Endothelial cell (in vitro differentiated cells): ENCODE measurements at regions not wholly inside any gene's neighbourhood (a gene's known extent, or its start where the extent isn't known, plus 50 kb on each side); places are given as distances from the start of the nearest gene placed in this dataset.

ENCODE experiments used
- DNase-seq: peaks from one replicate; pipeline ENCODE4 v3.0.0; 2021; ENCODE audit warnings: low spot score
- H3K27ac Mint-ChIP-seq: one replicate; pipeline ENCODE4 v1.8.0; 2021; ENCODE audit warnings: mixed read lengths, inconsistent platforms; ENCODE audit not compliant: unreplicated experiment
- H3K27me3 Mint-ChIP-seq: one replicate; pipeline ENCODE4 v1.8.0; 2021; ENCODE audit warnings: mild to moderate bottlenecking, moderate library complexity, mixed read lengths, inconsistent platforms; ENCODE audit not compliant: unreplicated experiment
- H3K36me3 Mint-ChIP-seq: one replicate; pipeline ENCODE4 v1.8.0; 2021; ENCODE audit warnings: mild to moderate bottlenecking, low read depth, mixed read lengths, inconsistent platforms; ENCODE audit not compliant: unreplicated experiment
- H3K4me1 Mint-ChIP-seq: one replicate; pipeline ENCODE4 v1.8.0; 2021; ENCODE audit warnings: mild to moderate bottlenecking, mixed read lengths, inconsistent platforms; ENCODE audit not compliant: unreplicated experiment
- H3K4me3 Mint-ChIP-seq: one replicate; pipeline ENCODE4 v1.8.0; 2021; ENCODE audit warnings: mild to moderate bottlenecking, mixed read lengths, inconsistent platforms; ENCODE audit not compliant: unreplicated experiment
- H3K9me3 Mint-ChIP-seq: one replicate; pipeline ENCODE4 v1.8.0; 2021; ENCODE audit warnings: mixed read lengths, inconsistent platforms; ENCODE audit not compliant: unreplicated experiment
- CTCF ChIP-seq: fragments of 200-600 bp; sonication (generic); IDR thresholded peaks from one replicate; pipeline ENCODE4 v1.5.0; 2021; ENCODE audit warnings: antibody characterized with exemption; ENCODE audit not compliant: unreplicated experiment

- Mint-ChIP-seq H3K4me1 (no peaks in the 10 kb centered on the region), H3K27me3 (peaks cover 2% of the 10 kb centered on the region), H3K36me3 (no peaks in the 10 kb centered on the region), H3K27ac (no peak overlapping the region), H3K4me3 (no peak overlapping the region), H3K9me3 (no peaks in the 10 kb centered on the region)
- no peak for DNase-seq
- no peak for TF ChIP-seq CTCF
These were observed 195.7 kb upstream of the ATP11B start for GRCh38 chr3:182597621-182598041.

GRCh38 chr3:182601597-182601996 is 191.7 kb upstream of the ATP11B start:
- Mint-ChIP-seq H3K27me3 (peaks cover 2% of the 10 kb centered on the region), H3K36me3 (no peaks in the 10 kb centered on the region), H3K27ac (no peak overlapping the region), H3K4me1 (no peaks in the 10 kb centered on the region), H3K9me3 (no peaks in the 10 kb centered on the region), H3K4me3 (no peak overlapping the region)
- DNase-seq = no peak
- no peak for TF ChIP-seq CTCF

GRCh38 chr3:182603501-182603900 is 189.8 kb upstream of the ATP11B start:
- no peak for TF ChIP-seq CTCF
- Mint-ChIP-seq H3K27me3 (peaks cover 2% of the 10 kb centered on the region), H3K27ac (no peak overlapping the region), H3K4me3 (no peak overlapping the region), H3K9me3 (no peaks in the 10 kb centered on the region), H3K4me1 (no peaks in the 10 kb centered on the region), H3K36me3 (no peaks in the 10 kb centered on the region)
- DNase-seq = no peak

GRCh38 chr3:182605882-182606611 is 187.3 kb upstream of the ATP11B start:
- TF ChIP-seq CTCF = no peak
- Mint-ChIP-seq H3K4me1 (no peaks in the 10 kb centered on the region), H3K27ac (no peak overlapping the region), H3K27me3 (peaks cover 2% of the 10 kb centered on the region), H3K4me3 (no peak overlapping the region), H3K9me3 (no peaks in the 10 kb centered on the region), H3K36me3 (no peaks in the 10 kb centered on the region)
- no peak for DNase-seq

GRCh38 chr3:182606905-182607504 is 186.3 kb upstream of the ATP11B start:
- Mint-ChIP-seq H3K27ac (no peak overlapping the region), H3K36me3 (no peaks in the 10 kb centered on the region)

More at GRCh38 chr3:182606905-182607504, 186.3 kb upstream of the ATP11B start:
- Mint-ChIP-seq H3K4me1 (no peaks in the 10 kb centered on the region), H3K4me3 (no peak overlapping the region), H3K27me3 (peaks cover 1% of the 10 kb centered on the region), H3K9me3 (no peaks in the 10 kb centered on the region)
- TF ChIP-seq CTCF = no peak
- DNase-seq = no peak
